Endothelial cell of umbilical vein (primary cell): ENCODE measurements at regions not wholly inside any gene's neighbourhood (a gene's known extent, or its start where the extent isn't known, plus 50 kb on each side); places are given as distances from the start of the nearest gene placed in this dataset.

ENCODE experiments used
- BruUV-seq: library from RNA; stranded (reverse); fragments of 400-500 nt; replicated peaks from 2 replicates; lab custom pipeline; 2021; lab: Mats Ljungman, UMichigan
- CTCF ChIA-PET: fragments of 300-600, 350-600 bp; sonication (Branson Sonifier 250); formaldehyde crosslinking; loops from one replicate; lab custom pipeline; 2021; ENCODE audit warnings: antibody characterized with exemption, inconsistent platforms; lab: Charles Lee
- POLR2A ChIA-PET: fragments of 300-600, 350-600 bp; sonication (Branson Sonifier 250); formaldehyde crosslinking; loops from one replicate; lab custom pipeline; 2021; ENCODE audit warnings: antibody characterized with exemption, inconsistent platforms; lab: Charles Lee
- DNase-seq: peaks from one replicate; pipeline ENCODE4 v3.0.0-alpha.2; 2011; ENCODE audit warnings: low read depth, low spot score
- FAIRE-seq: peaks from 2 replicates; lab custom pipeline; 2011; peaks lifted over from hg19 to GRCh38; lab: Jason Lieb, UNC
- H2AFZ ChIP-seq: 2 replicates; pipeline ENCODE4 v1.6.0; 2012; ENCODE audit warnings: low read depth, low read length, control low read depth, inconsistent platforms
- H3K27ac ChIP-seq: 2 replicates; pipeline ENCODE4 v1.5.1; 2011; ENCODE audit warnings: low read depth, mild to moderate bottlenecking, control low read depth, low read length, moderate library complexity; ENCODE audit not compliant: insufficient read depth
- H3K27me3 ChIP-seq, 2 experiments: 2 replicates each; pipeline versions ENCODE4 v1.6.0 to v1.6.1; 2011; ENCODE audit warnings: low read length in 2 of 2, mixed read lengths in 1 of 2; ENCODE audit not compliant: control insufficient read depth in 2 of 2, insufficient read depth in 2 of 2
- H3K36me3 ChIP-seq, 2 experiments: 2 replicates in 1 of 2; 3 replicates in 1 of 2; pipeline ENCODE4 v1.5.1; 2011; ENCODE audit warnings: low read length in 2 of 2, mild to moderate bottlenecking in 1 of 2, moderate library complexity in 1 of 2; ENCODE audit not compliant: control insufficient read depth in 2 of 2, insufficient read depth in 2 of 2; ENCODE audit errors: extremely low read depth in 1 of 2
- H3K4me1 ChIP-seq: 3 replicates; pipeline ENCODE4 v1.5.1; 2011; ENCODE audit warnings: mild to moderate bottlenecking, low read length; ENCODE audit not compliant: control insufficient read depth, insufficient read depth; ENCODE audit errors: extremely low read depth
- H3K4me2 ChIP-seq: 2 replicates; pipeline ENCODE4 v1.6.1; 2011; ENCODE audit warnings: low read length, control low read depth, mixed read lengths; ENCODE audit not compliant: insufficient read depth
- H3K4me3 ChIP-seq, 3 experiments: fragments of 200-600 bp in 1 of 3; sonication (generic), shearing (Covaris generic) in 1 of 3; replicated peaks in 1 of 3; 2 replicates each; pipeline ENCODE4 v1.5.1; 2011 to 2016; ENCODE audit warnings: control low read depth in 3 of 3, low read length in 3 of 3, mild to moderate bottlenecking in 2 of 3, inconsistent platforms in 1 of 3, low read depth in 1 of 3, moderate library complexity in 1 of 3; ENCODE audit not compliant: insufficient read depth in 1 of 3
- H3K79me2 ChIP-seq: 2 replicates; pipeline ENCODE4 v1.6.0; 2012; ENCODE audit warnings: low read length, inconsistent platforms; ENCODE audit not compliant: control insufficient read depth, insufficient read depth
- H3K9ac ChIP-seq: replicated peaks from 2 replicates; pipeline ENCODE3; 2011; ENCODE audit warnings: low read length, control low read depth; ENCODE audit not compliant: insufficient read depth; ENCODE audit errors: extremely low read depth
- H3K9me1 ChIP-seq: replicated peaks from 3 replicates; pipeline ENCODE4 v1.6.0; 2011; ENCODE audit warnings: mild to moderate bottlenecking, low read length; ENCODE audit not compliant: control insufficient read depth, insufficient read depth; ENCODE audit errors: extremely low read depth
- H3K9me3 ChIP-seq: replicated peaks from 2 replicates; pipeline ENCODE4 v1.5.1; 2012; ENCODE audit warnings: low read length, inconsistent platforms; ENCODE audit not compliant: control insufficient read depth, insufficient read depth
- H4K20me1 ChIP-seq: replicated peaks from 2 replicates; pipeline ENCODE3; 2011; ENCODE audit warnings: mild to moderate bottlenecking, low read length; ENCODE audit not compliant: control insufficient read depth, insufficient read depth; ENCODE audit errors: extremely low read depth
- CTCF ChIP-seq, 2 donors: IDR thresholded peaks; 1 replicate in 1 of 2; 2 replicates in 1 of 2; pipeline ENCODE4 v1.5.1; 2011; ENCODE audit warnings: low read length in 2 of 2, mild to moderate bottlenecking in 2 of 2, moderate library complexity in 2 of 2, control low read depth in 1 of 2, inconsistent platforms in 1 of 2, low read depth in 1 of 2; ENCODE audit not compliant: insufficient read depth in 1 of 2; ENCODE audit errors: extremely low read depth in 1 of 2
- EZH2 ChIP-seq: IDR thresholded peaks from 2 replicates; pipeline ENCODE4 v1.6.1; 2012; ENCODE audit warnings: borderline replicate concordance, low read depth, mild to moderate bottlenecking, moderate library complexity, low read length, inconsistent platforms; ENCODE audit not compliant: severe bottlenecking
- FOS ChIP-seq: IDR thresholded peaks from 2 replicates; pipeline ENCODE4 v1.6.1; 2011; ENCODE audit warnings: mild to moderate bottlenecking, low read length, moderate library complexity, borderline replicate concordance; ENCODE audit not compliant: insufficient read depth
- GATA2 ChIP-seq: IDR thresholded peaks from 2 replicates; pipeline ENCODE4 v1.7.0; 2011; ENCODE audit warnings: low read depth, mild to moderate bottlenecking, moderate library complexity, mixed read lengths, low read length; ENCODE audit not compliant: insufficient read length, insufficient read depth
- JUN ChIP-seq: IDR thresholded peaks from 2 replicates; pipeline ENCODE4 v1.6.1; 2011; ENCODE audit warnings: borderline replicate concordance, low read depth; ENCODE audit not compliant: insufficient read length, insufficient read depth
- MAX ChIP-seq: IDR thresholded peaks from 2 replicates; pipeline ENCODE4 v1.6.1; 2011; ENCODE audit not compliant: insufficient read depth, insufficient read length
- MYC ChIP-seq: IDR thresholded peaks from one replicate; pipeline ENCODE4 v1.6.1; 2011; ENCODE audit warnings: mild to moderate bottlenecking, low read depth, low read length
- POLR2A ChIP-seq: IDR thresholded peaks from 2 replicates; pipeline ENCODE4 v1.6.1; 2012; ENCODE audit warnings: low read depth, mild to moderate bottlenecking, control low read depth, low read length
- POLR2AphosphoS5 ChIP-seq: IDR thresholded peaks from 2 replicates; pipeline ENCODE4 v1.6.1; 2012; ENCODE audit warnings: low read depth, mild to moderate bottlenecking, control low read depth, low read length, moderate library complexity; ENCODE audit not compliant: insufficient read depth
- dilution Hi-C: fragments of 300-500 bp; cut with MboI; formaldehyde crosslinking; loops from one replicate; pipeline ENCODE4 v1.15.0; 2019; ENCODE audit warnings: low sequenced_read_pairs; ENCODE audit not compliant: extremely low pct_ligation_motif_present
- intact Hi-C: fragments of 100-400 bp; cut with micrococcal nuclease; formaldehyde crosslinking; loops from one replicate; pipeline ENCODE4 v1.10.0; 2022

GRCh38 chr6:86723729-86724128 is 213.6 kb upstream of the HTR1E start:
- TF ChIP-seq JUN (no peak), GATA2 (no peak), MYC (no peak), POLR2AphosphoS5 (no peak), CTCF (IDR thresholded peaks at IDR 0.05; ENCODE audit: extremely low read depth in 1 of 2, insufficient read depth in 1 of 2, low read depth in 1 of 2, low read length in 2 of 2) (no peak), MAX (no peak), FOS (no peak), EZH2 (no peak), POLR2A (no peak)
- no peaks in the 10 kb centered on the region for H3K36me3 ChIP-seq
- H4K20me1 ChIP-seq: no peaks in the 10 kb centered on the region
- H3K9ac ChIP-seq: no peak overlapping the region
- H3K4me3 ChIP-seq: no peak overlapping the region
- no peaks in the 10 kb centered on the region for H3K4me1 ChIP-seq
- H3K9me1 ChIP-seq: no peaks in the 10 kb centered on the region
- no peaks in the 10 kb centered on the region for H3K27me3 ChIP-seq
- no TSS peak for BruUV-seq
- ChIA-PET CTCF (no interaction called here), POLR2A (no interaction called here)
- no peaks in the 10 kb centered on the region for H3K79me2 ChIP-seq
- FAIRE-seq: no peak
- no peak overlapping the region for H2AFZ ChIP-seq
- dilution Hi-C loops (no loop called here), intact Hi-C loops (no loop called here)
- H3K4me2 ChIP-seq: no peak overlapping the region
- H3K9me3 ChIP-seq: peaks cover 2% of the 10 kb centered on the region
- no peak for DNase-seq
- no peak overlapping the region for H3K27ac ChIP-seq
